HepG2 (cell line): ENCODE measurements at regions not wholly inside any gene's neighbourhood (a gene's known extent, or its start where the extent isn't known, plus 50 kb on each side); places are given as distances from the start of the nearest gene placed in this dataset.

Source experiments
- ATAC-seq: fragments of 200-7000 bp; cut with Tn5 transposase; 3 replicates; pipeline ENCODE4 v1.9.1; 2020; ENCODE audit warnings: mild to moderate bottlenecking, moderate library complexity
- BruUV-seq: library from RNA; stranded (reverse); fragments of 400-500 nt; replicated peaks from 2 replicates; lab custom pipeline; 2021; lab: Mats Ljungman, UMichigan
- CTCF ChIA-PET: fragments of 300-600 bp; formaldehyde crosslinking; extraction: SDS; loops from one replicate; lab custom pipeline; 2021; ENCODE audit warnings: low total read pairs, inconsistent platforms, low intra/inter-chr PET ratio; lab: Yijun Ruan, JAX
- POLR2A ChIA-PET: fragments of 350-600 bp; sonication (Branson Sonifier 250); formaldehyde crosslinking; loops from one replicate; lab custom pipeline; 2020; ENCODE audit warnings: antibody characterized with exemption, inconsistent platforms; lab: Yijun Ruan, JAX
- DNase-seq: peaks from one replicate; pipeline ENCODE4 v3.0.0-alpha.2; 2015; ENCODE audit warnings: low spot score
- FAIRE-seq: peaks from 3 replicates; lab custom pipeline; 2011; peaks lifted over from hg19 to GRCh38; lab: Jason Lieb, UNC
- H2AFZ ChIP-seq: one replicate; pipeline ENCODE4 v1.6.1; 2011; ENCODE audit warnings: low read length, inconsistent platforms
- H3K27ac ChIP-seq: fragments of 300-600 bp; 3 replicates; pipeline ENCODE4 v1.8.0; 2011; ENCODE audit warnings: mixed run types, mild to moderate bottlenecking, mixed read lengths, low read length, inconsistent platforms; ENCODE audit not compliant: insufficient read depth; ENCODE audit errors: extremely low read length
- H3K27me3 ChIP-seq, 2 experiments: fragments of 200-600 bp in 1 of 2; 2 replicates in 1 of 2; 3 replicates in 1 of 2; pipeline versions ENCODE4 v1.6.0 to v1.8.0; 2011; ENCODE audit warnings: low read length in 2 of 2, mild to moderate bottlenecking in 2 of 2, moderate library complexity in 2 of 2, inconsistent platforms in 1 of 2; ENCODE audit not compliant: insufficient read depth in 2 of 2, control insufficient read depth in 1 of 2
- H3K36me3 ChIP-seq, 2 experiments: fragments of 200-600 bp in 1 of 2; replicated peaks in 1 of 2; 2 replicates in 1 of 2; 3 replicates in 1 of 2; pipeline versions ENCODE4 v1.5.1 to v1.8.0; 2011; ENCODE audit warnings: low read length in 2 of 2, inconsistent platforms in 1 of 2; ENCODE audit not compliant: insufficient read depth in 2 of 2, control insufficient read depth in 1 of 2
- H3K4me1 ChIP-seq: 2 replicates; pipeline ENCODE4 v1.5.1; 2012; ENCODE audit warnings: low read length, inconsistent platforms; ENCODE audit not compliant: insufficient read depth
- H3K4me2 ChIP-seq: 2 replicates; pipeline ENCODE4 v1.6.0; 2011; ENCODE audit warnings: low read depth, low read length, inconsistent platforms
- H3K4me3 ChIP-seq, 3 experiments: fragments of 200-600 bp in 1 of 3; sonication (generic), shearing (Covaris generic) in 1 of 3; replicated peaks in 1 of 3; 2 replicates each; pipeline ENCODE4 v1.5.1; 2011 to 2016; ENCODE audit warnings: low read length in 3 of 3, inconsistent platforms in 2 of 3, low read depth in 2 of 3, mild to moderate bottlenecking in 2 of 3, control low read depth in 1 of 3, mixed read lengths in 1 of 3; ENCODE audit not compliant: insufficient read depth in 1 of 3
- H3K79me2 ChIP-seq: one replicate; pipeline ENCODE4 v1.6.1; 2011; ENCODE audit warnings: low read length, inconsistent platforms; ENCODE audit not compliant: insufficient read depth
- H3K9ac ChIP-seq: 2 replicates; pipeline ENCODE4 v1.6.0; 2011; ENCODE audit warnings: mild to moderate bottlenecking, low read depth, low read length, inconsistent platforms; ENCODE audit not compliant: insufficient read depth
- H3K9me3 ChIP-seq: 2 replicates; pipeline ENCODE4 v1.5.1; 2012; ENCODE audit warnings: mild to moderate bottlenecking, low read length
- H4K20me1 ChIP-seq: 2 replicates; pipeline ENCODE4 v1.6.0; 2011; ENCODE audit warnings: inconsistent platforms, mild to moderate bottlenecking, low read length, moderate library complexity; ENCODE audit not compliant: insufficient read depth
- HNF4G ChIP-seq, 2 experiments: sonication (generic) in 1 of 2; formaldehyde crosslinking in 1 of 2; IDR thresholded peaks; 2 replicates each; pipeline versions ENCODE4 v1.4.0 to v1.6.1; 2011 to 2020; ENCODE audit warnings: borderline replicate concordance in 2 of 2, low read depth in 2 of 2, mild to moderate bottlenecking in 2 of 2, low read length in 1 of 2, missing genetic modification reagents in 1 of 2, moderate library complexity in 1 of 2
- HNRNPUL1 ChIP-seq: fragments of 200-400 bp; formaldehyde crosslinking; IDR thresholded peaks from 2 replicates; pipeline ENCODE4 v1.6.1; 2017; ENCODE audit warnings: low read depth, mild to moderate bottlenecking, low read length, moderate library complexity
- JUN ChIP-seq: sonication (generic); formaldehyde crosslinking; IDR thresholded peaks from 2 replicates; pipeline ENCODE4 v1.4.0; 2020; ENCODE audit warnings: mild to moderate bottlenecking, missing genetic modification reagents
- POGZ ChIP-seq: sonication (generic); formaldehyde crosslinking; IDR thresholded peaks from 2 replicates; pipeline ENCODE4 v1.4.0; 2020; ENCODE audit warnings: mild to moderate bottlenecking, missing genetic modification reagents
- RBM22 ChIP-seq: fragments of 200-400 bp; formaldehyde crosslinking; optimal IDR thresholded peaks from 2 replicates; pipeline ENCODE3; 2017; ENCODE audit warnings: mild to moderate bottlenecking, low read length, moderate library complexity
- RNF2 ChIP-seq: fragments of 450-650 bp; conservative IDR thresholded peaks from 2 replicates; pipeline ENCODE4 v1.6.1; 2016; ENCODE audit warnings: low read depth
- SOX5 ChIP-seq: IDR thresholded peaks from 2 replicates; pipeline ENCODE4 v1.6.1; 2016; ENCODE audit warnings: borderline replicate concordance
- ZHX1 ChIP-seq: sonication (generic); formaldehyde crosslinking; IDR thresholded peaks from 2 replicates; pipeline ENCODE4 v1.8.1; 2022; ENCODE audit warnings: low read depth, mild to moderate bottlenecking, missing genetic modification reagents
- ZMYM3 ChIP-seq: sonication (generic); formaldehyde crosslinking; IDR thresholded peaks from 2 replicates; pipeline ENCODE4 v1.5.1; 2020; ENCODE audit warnings: mild to moderate bottlenecking, missing genetic modification reagents
- WGBS: methylation state at CpG from one replicate; pipeline ENCODE4 v1.1.6; 2017; ENCODE audit warnings: low lambda C conversion rate; 5-methylcytosine and 5-hydroxymethylcytosine counted together
- in situ Hi-C: cut with HindIII; loops from 2 replicates; pipeline ENCODE4 v1.10.0; 2017; ENCODE audit warnings: low pct_unique_long_range_greater_than_20kb; ENCODE audit not compliant: extremely low pct_ligation_motif_present
- intact Hi-C: fragments of 100-400 bp; cut with micrococcal nuclease; formaldehyde crosslinking; loops from one replicate; pipeline ENCODE4 v1.10.0; 2022; ENCODE audit not compliant: unreplicated experiment

GRCh38 chr2:180062178-180062577 is 55.1 kb upstream of the CWC22 start:
- Histone ChIP-seq H3K9me3 (no peaks in the 10 kb centered on the region), H3K27ac (no peak overlapping the region), H3K9ac (no peak overlapping the region), H3K4me2 (no peak overlapping the region), H3K36me3 (no peaks in the 10 kb centered on the region), H3K27me3 (no peaks in the 10 kb centered on the region; a peak in 1 of 5 replicates), H3K4me3 (no peak overlapping the region), H3K4me1 (no peaks in the 10 kb centered on the region), H3K79me2 (no peaks in the 10 kb centered on the region)
- in situ Hi-C loops: no loop called here
- DNase-seq (no peak), ATAC-seq (no peak), FAIRE-seq (no peak)
- intact Hi-C loops: no loop called here
- BruUV-seq: no TSS peak
- WGBS: 34% methylated on average over 4 of the region's 4 CpGs
- ChIA-PET CTCF (no interaction called here), POLR2A (no interaction called here)
- no peak for TF ChIP-seq POGZ (CRISPR knock-in tag)
- no peak for TF ChIP-seq ZHX1 (CRISPR knock-in tag)
- no peak for TF ChIP-seq HNRNPUL1
- no peak for TF ChIP-seq ZMYM3 (CRISPR knock-in tag)
- TF ChIP-seq RBM22: no peak
- TF ChIP-seq HNF4G (IDR thresholded peaks at IDR 0.05; ENCODE audit: borderline replicate concordance, low read depth, low read length): no peak
- TF ChIP-seq HNF4G (CRISPR knock-in tag; IDR thresholded peaks at IDR 0.05; ENCODE audit: borderline replicate concordance, low read depth): no peak
- TF ChIP-seq RNF2: no peak
- TF ChIP-seq SOX5 (CRISPR knock-in tag): no peak
- no peak for TF ChIP-seq JUN (CRISPR knock-in tag)
- TF ChIP-seq, all 625 proteins: peak for 0
- no peaks in the 10 kb centered on the region for H4K20me1 ChIP-seq
- no peak overlapping the region for H2AFZ ChIP-seq
